GM10266 (cell line): ENCODE measurements at regions not wholly inside any gene's neighbourhood (a gene's known extent, or its start where the extent isn't known, plus 50 kb on each side); places are given as distances from the start of the nearest gene placed in this dataset.

ENCODE experiments used
- DNase-seq: peaks from one replicate; pipeline ENCODE4 v3.0.0; 2012; ENCODE audit errors: extremely low spot score
- TF ChIP-seq, protein P1 (sequence below): IDR thresholded peaks from 2 replicates; pipeline ENCODE4 v1.5.1; 2012; ENCODE audit warnings: mild to moderate bottlenecking, low read depth; ENCODE audit not compliant: control insufficient read depth, insufficient read depth; ENCODE audit errors: missing control alignments

DNA sequence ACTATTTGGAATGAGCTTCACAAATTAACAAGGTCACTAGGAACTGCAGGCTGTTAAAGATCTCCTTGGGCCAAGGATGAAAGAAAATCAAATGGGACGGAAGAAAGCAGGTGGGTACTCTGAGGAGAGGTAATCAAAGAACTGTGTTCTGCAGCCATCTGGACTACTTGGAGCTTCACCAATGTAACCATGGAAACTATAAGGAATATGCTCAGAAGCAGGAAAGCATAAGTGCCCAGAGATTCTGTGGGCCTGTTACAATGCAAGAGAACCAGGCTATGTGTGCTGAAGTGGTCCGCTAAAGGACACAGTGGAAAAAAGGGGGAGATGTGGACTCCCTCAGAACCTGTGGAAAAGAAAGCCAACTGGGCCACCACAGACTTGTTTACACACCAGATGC, 238.5 kb downstream of the PTGER3 start:
- TF ChIP-seq, protein P1, sequence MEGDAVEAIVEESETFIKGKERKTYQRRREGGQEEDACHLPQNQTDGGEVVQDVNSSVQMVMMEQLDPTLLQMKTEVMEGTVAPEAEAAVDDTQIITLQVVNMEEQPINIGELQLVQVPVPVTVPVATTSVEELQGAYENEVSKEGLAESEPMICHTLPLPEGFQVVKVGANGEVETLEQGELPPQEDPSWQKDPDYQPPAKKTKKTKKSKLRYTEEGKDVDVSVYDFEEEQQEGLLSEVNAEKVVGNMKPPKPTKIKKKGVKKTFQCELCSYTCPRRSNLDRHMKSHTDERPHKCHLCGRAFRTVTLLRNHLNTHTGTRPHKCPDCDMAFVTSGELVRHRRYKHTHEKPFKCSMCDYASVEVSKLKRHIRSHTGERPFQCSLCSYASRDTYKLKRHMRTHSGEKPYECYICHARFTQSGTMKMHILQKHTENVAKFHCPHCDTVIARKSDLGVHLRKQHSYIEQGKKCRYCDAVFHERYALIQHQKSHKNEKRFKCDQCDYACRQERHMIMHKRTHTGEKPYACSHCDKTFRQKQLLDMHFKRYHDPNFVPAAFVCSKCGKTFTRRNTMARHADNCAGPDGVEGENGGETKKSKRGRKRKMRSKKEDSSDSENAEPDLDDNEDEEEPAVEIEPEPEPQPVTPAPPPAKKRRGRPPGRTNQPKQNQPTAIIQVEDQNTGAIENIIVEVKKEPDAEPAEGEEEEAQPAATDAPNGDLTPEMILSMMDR: no peak
- no peak for DNase-seq

DNA sequence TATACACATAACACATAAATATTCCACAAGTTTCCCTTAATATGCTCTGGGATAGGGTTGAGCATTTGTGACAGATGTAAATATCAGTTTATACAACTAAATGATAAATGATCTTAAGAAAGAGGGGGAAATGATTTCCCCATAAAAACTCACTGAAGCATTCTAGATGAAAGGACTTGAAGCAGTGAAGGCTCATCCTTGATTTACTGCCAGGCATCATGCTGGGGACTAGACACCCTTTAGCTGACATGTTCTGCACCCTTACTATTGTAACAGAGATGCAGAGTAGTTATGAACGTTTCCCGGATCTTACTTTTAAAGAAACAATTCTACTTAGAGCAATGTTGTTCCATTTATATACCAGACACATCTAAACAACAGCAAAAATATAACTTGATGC, 235.8 kb downstream of the PTGER3 start:
- no peak for DNase-seq
- TF ChIP-seq, protein P1: no peak

DNA sequence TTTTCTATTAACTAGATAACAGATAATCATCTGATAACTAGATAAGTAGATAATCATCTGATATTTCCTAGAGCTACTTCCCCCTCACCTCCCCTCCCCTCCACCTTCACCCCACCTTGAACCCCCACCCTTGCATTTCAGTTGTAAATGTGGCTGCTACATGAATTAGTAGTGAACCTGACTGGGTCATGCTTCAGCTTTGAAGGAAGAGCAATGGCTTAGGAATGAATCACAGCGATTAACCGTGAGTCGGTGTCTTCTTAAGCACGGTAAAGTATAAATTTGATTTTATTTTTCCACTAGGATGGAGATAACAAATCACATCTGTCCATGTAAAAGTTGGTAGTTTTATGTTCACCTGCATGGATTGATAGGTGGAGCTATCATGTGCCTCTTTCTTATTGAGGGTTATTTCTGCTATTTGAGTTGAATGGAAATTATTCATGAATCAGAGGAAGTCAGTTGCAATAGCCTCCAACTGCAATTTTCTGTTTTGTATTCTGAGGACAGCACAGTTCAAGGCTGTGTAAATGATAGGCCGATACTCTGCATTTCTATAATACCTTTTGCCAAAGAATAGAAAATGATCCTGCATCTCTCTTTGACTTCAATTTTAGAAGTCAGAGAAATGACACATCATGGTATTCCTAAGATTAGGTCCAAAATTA, 235.0 kb downstream of the PTGER3 start:
- TF ChIP-seq, protein P1: no peak
- DNase-seq: no peak

DNA sequence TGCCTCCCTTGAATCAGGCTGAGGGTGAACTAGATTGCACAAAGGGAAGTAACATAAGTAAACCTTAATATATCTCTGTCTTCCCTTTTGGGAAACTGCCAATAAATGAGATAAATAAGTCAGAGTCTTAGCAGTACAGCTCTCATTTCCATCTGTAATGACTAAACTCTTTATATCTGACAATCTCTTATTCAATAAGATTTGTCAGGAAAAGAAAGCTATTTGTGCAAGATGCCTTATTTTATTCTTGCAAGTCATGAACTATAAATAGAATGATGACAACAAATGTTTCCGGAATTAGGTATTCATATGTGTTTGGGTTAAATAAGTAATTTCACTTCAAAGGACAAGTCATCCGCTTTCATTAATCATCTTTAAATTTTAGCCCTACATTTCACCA, 229.2 kb downstream of the PTGER3 start:
- TF ChIP-seq, protein P1: no peak
- DNase-seq: no peak

DNA sequence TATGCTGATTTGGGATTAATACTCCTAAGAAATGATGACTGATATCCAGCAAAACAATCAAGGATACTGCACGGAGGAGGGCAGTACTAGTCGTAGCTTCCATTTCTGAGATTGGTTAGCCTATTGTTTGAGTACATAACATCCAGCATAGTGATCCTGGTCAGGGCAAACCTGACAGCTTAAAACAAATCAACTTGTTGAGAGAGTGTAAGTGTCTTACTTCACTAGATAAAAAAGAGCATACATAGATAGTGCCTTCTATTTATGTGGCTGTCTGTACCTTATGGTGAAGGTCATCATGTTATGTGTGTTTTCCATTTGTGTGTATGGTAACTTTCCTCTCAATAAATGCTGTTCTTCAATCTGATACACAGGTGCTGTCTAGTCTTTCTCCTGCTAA, 228.4 kb downstream of the PTGER3 start:
- TF ChIP-seq, protein P1: no peak
- no peak for DNase-seq

DNA sequence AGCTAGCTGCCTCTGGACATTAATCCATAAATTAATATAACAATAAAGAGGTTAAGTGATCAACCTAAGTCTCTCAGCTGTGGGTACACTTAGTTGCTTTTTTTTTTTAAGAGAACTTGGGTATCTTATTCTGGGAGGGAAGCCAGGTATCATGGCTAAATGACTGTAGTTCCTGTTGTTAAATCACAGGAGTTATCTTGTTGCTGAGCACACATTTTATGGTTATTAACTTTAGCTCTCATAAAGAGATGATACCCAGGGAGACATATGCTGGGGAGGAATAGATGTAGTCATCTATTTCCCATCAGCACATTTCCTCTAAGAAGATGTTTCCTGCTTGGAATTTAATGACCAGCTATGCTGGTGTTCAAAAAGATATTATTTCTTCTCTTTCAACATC, 227.8 kb downstream of the PTGER3 start:
- DNase-seq: no peak
- TF ChIP-seq, protein P1: no peak

DNA sequence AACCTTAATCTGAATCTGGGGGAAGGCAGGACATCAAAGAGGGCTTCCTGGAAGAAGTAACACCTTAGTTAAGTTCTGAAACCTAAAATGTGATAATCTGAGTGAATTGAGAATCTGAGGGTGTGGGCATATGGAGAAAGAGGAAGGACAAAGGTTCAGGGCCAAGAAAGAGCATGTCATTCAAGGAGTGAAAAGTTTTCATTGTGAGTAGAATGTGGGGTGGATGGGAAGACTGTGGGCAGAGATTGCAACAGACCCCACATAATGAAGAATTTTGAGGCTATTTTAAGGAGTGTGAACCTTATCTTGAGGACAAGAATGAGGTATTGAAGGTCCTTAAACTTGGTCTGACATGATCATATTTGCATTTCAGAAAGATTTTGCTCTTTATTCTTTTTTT, 227.2 kb downstream of the PTGER3 start:
- TF ChIP-seq, protein P1: no peak
- DNase-seq: no peak
